K562 (cell line): ENCODE measurements at regions not wholly inside any gene's neighbourhood (a gene's known extent, or its start where the extent isn't known, plus 50 kb on each side); places are given as distances from the start of the nearest gene placed in this dataset.

Source experiments
- ATAC-seq: fragments of 200-7000 bp; cut with Tn5 transposase; 3 replicates; pipeline ENCODE4 v1.9.1; 2020; ENCODE audit warnings: moderate library complexity
- BruUV-seq: library from RNA; stranded (reverse); fragments of 400-500 nt; replicated peaks from 2 replicates; lab custom pipeline; 2021; lab: Mats Ljungman, UMichigan
- CTCF ChIA-PET: fragments of 300-600 bp; formaldehyde crosslinking; extraction: SDS; loops from one replicate; lab custom pipeline; 2021; ENCODE audit warnings: low intra/inter-chr PET ratio; lab: Yijun Ruan, JAX
- POLR2A ChIA-PET: fragments of 300-600, 350-650 bp; sonication (Branson Sonifier 250); formaldehyde crosslinking; extraction: SDS; loops from one replicate; lab custom pipeline; 2021; ENCODE audit warnings: antibody characterized with exemption, inconsistent platforms; lab: Yijun Ruan, JAX
- DNase-seq, 4 experiments: peaks; one replicate each; pipeline versions ENCODE4 v3.0.0 to v3.0.0-alpha.2; 2011 to 2018; ENCODE audit warnings: low spot score in 3 of 4, mixed read lengths in 3 of 4; ENCODE audit errors: extremely low read depth in 1 of 4
- FAIRE-seq: peaks from 2 replicates; lab custom pipeline; 2011; peaks lifted over from hg19 to GRCh38; lab: Jason Lieb, UNC
- H2AFZ ChIP-seq: 2 replicates; pipeline ENCODE4 v1.6.0; 2011; ENCODE audit warnings: low read depth, low read length, control low read depth, inconsistent platforms
- H3K27ac ChIP-seq: fragments of 200-600 bp; 3 replicates; pipeline ENCODE4 v1.8.0; 2011; ENCODE audit warnings: low read depth, mild to moderate bottlenecking, control low read depth, inconsistent platforms, low read length, moderate library complexity, mixed read lengths; ENCODE audit errors: extremely low read depth
- H3K27me3 ChIP-seq, 2 experiments: fragments of 300-600 bp in 1 of 2; 2 replicates in 1 of 2; 3 replicates in 1 of 2; pipeline versions ENCODE4 v1.6.0 to v1.8.0; 2011; ENCODE audit warnings: inconsistent platforms in 2 of 2, low read length in 2 of 2, mild to moderate bottlenecking in 1 of 2, mixed read lengths in 1 of 2, moderate library complexity in 1 of 2; ENCODE audit not compliant: control insufficient read depth in 2 of 2, insufficient read depth in 2 of 2
- H3K36me3 ChIP-seq: fragments of 300-600 bp; 3 replicates; pipeline ENCODE4 v1.8.0; 2011; ENCODE audit warnings: mild to moderate bottlenecking, low read length, inconsistent platforms; ENCODE audit not compliant: control insufficient read depth, insufficient read depth
- H3K4me1 ChIP-seq, 2 experiments: fragments of 200-600 bp in 1 of 2; replicated peaks in 1 of 2; 2 replicates in 1 of 2; 3 replicates in 1 of 2; pipeline versions ENCODE4 v1.5.1 to v1.8.0; 2011; ENCODE audit warnings: inconsistent platforms in 2 of 2, low read length in 2 of 2, mild to moderate bottlenecking in 1 of 2, mixed read lengths in 1 of 2, moderate library complexity in 1 of 2; ENCODE audit not compliant: control insufficient read depth in 2 of 2, insufficient read depth in 2 of 2
- H3K4me2 ChIP-seq: 2 replicates; pipeline ENCODE4 v1.6.1; 2011; ENCODE audit warnings: low read length, control low read depth, inconsistent platforms, mixed read lengths; ENCODE audit not compliant: insufficient read depth
- H3K4me3 ChIP-seq: fragments of 200-600 bp; sonication (generic), shearing (Covaris generic); 2 replicates; pipeline ENCODE4 v1.5.1; 2016; ENCODE audit warnings: control low read depth, inconsistent platforms
- H3K79me2 ChIP-seq: fragments of 200-600 bp; 3 replicates; pipeline ENCODE4 v1.8.0; 2011; ENCODE audit warnings: low read length, inconsistent platforms; ENCODE audit not compliant: control insufficient read depth, insufficient read depth
- H3K9ac ChIP-seq, 2 experiments: 2 replicates each; pipeline versions ENCODE4 v1.6.0 to v1.6.1; 2011; ENCODE audit warnings: low read depth in 2 of 2, low read length in 2 of 2, control low read depth in 1 of 2, inconsistent platforms in 1 of 2, mild to moderate bottlenecking in 1 of 2, mixed read lengths in 1 of 2; ENCODE audit not compliant: insufficient read depth in 1 of 2
- H3K9me1 ChIP-seq: one replicate; pipeline ENCODE4 v1.6.0; 2011; ENCODE audit warnings: inconsistent platforms, mild to moderate bottlenecking, low read length, moderate library complexity; ENCODE audit not compliant: control insufficient read depth, insufficient read depth
- H3K9me3 ChIP-seq: replicated peaks from 2 replicates; pipeline ENCODE4 v1.5.1; 2011; ENCODE audit warnings: low read depth, low read length, inconsistent platforms; ENCODE audit not compliant: control insufficient read depth, insufficient read depth
- H4K20me1 ChIP-seq: replicated peaks from 2 replicates; pipeline ENCODE4 v1.6.1; 2011; ENCODE audit warnings: low read length, inconsistent platforms, mixed read lengths; ENCODE audit not compliant: control insufficient read depth, insufficient read depth
- CHCHD3 ChIP-seq: fragments of 250-450 bp; sonication (Bioruptor Pico); IDR thresholded peaks from 2 replicates; pipeline ENCODE4 v2.1.2; 2022; ENCODE audit warnings: mild to moderate bottlenecking
- HLTF ChIP-seq: fragments of 450-650 bp; IDR thresholded peaks from 2 replicates; pipeline ENCODE4 v1.6.1; 2016
- LARP7 ChIP-seq: fragments of 450-650 bp; IDR thresholded peaks from 2 replicates; pipeline ENCODE4 v1.6.1; 2016
- NR2F6 ChIP-seq: fragments of 450-650 bp; formaldehyde crosslinking; IDR thresholded peaks from 2 replicates; pipeline ENCODE4 v1.4.0; 2020; ENCODE audit warnings: mild to moderate bottlenecking
- SP2 ChIP-seq: IDR thresholded peaks from 2 replicates; pipeline ENCODE4 v1.6.1; 2011; ENCODE audit warnings: mild to moderate bottlenecking, low read depth, low read length, moderate library complexity; ENCODE audit not compliant: poor library complexity, severe bottlenecking; ENCODE audit errors: extremely low read depth
- ZNF41 ChIP-seq: fragments of 250-450 bp; sonication (Bioruptor Pico); conservative IDR thresholded peaks from 2 replicates; pipeline ENCODE4 v1.4.0; 2020; ENCODE audit warnings: mild to moderate bottlenecking
- ZNF583 ChIP-seq: fragments of 250-450 bp; sonication (Bioruptor Pico); IDR thresholded peaks from 2 replicates; pipeline ENCODE4 v1.4.0; 2020
- ZNF780A ChIP-seq: fragments of 250-450 bp; sonication (Bioruptor Pico); IDR thresholded peaks from 2 replicates; pipeline ENCODE4 v1.5.0; 2021; ENCODE audit warnings: mild to moderate bottlenecking
- WGBS: fragments of 100-300 bp; shearing (Covaris generic); methylation state at CpG from one replicate; pipeline ENCODE4 v1.1.6; 2016; ENCODE audit warnings: low coverage, mixed read lengths; ENCODE audit not compliant: insufficient coverage; ENCODE audit errors: missing lambda C conversion rate; 5-methylcytosine and 5-hydroxymethylcytosine counted together
- in situ Hi-C: fragments of 300-500 bp; cut with MboI; formaldehyde crosslinking; loops from 4 replicates; pipeline ENCODE4 v1.15.0; 2018; ENCODE audit warnings: inconsistent platforms, mixed read lengths
- intact Hi-C: fragments of 100-400 bp; cut with micrococcal nuclease; formaldehyde crosslinking; loops from 2 replicates; pipeline ENCODE4 v1.14.2; 2022
- TF ChIP-seq, protein P1 (sequence below): fragments of 450-650 bp; formaldehyde crosslinking; IDR thresholded peaks from 2 replicates; pipeline ENCODE4 v1.4.0; 2020; ENCODE audit warnings: mild to moderate bottlenecking, moderate library complexity
- TF ChIP-seq, protein P2 (sequence below): fragments of 450-650 bp; IDR thresholded peaks from 2 replicates; pipeline ENCODE4 v1.6.1; 2016; ENCODE audit warnings: mild to moderate bottlenecking, moderate library complexity

DNA sequence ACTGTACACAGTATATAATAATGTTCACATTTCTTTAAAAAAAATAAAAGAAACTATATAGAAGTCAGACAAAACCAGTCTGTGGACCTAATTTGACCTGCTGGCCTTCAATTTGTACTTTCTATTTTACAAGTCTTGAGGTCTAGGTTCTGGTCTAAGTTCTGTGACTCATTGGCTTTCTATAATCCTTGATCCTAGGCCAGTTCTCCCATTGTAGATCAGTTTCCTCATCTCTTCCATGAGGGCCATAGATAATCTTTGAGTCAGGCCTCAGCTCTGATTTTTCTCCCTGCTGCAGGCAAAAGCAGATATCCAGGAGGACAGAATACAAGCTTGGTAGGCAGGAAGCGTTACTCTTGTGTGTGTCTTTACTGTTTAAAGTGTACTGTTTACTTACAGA lies 603.7 kb upstream of the CAMK1G start:
- Histone ChIP-seq H3K4me3 (no peak overlapping the region), H4K20me1 (no peaks in the 10 kb centered on the region), H3K27me3 (no peaks in the 10 kb centered on the region), H3K27ac (no peak overlapping the region), H3K4me1 (no peaks in the 10 kb centered on the region), H3K9ac (no peak overlapping the region), H3K4me2 (no peak overlapping the region), H2AFZ (no peak overlapping the region), H3K36me3 (no peaks in the 10 kb centered on the region), H3K79me2 (no peaks in the 10 kb centered on the region), H3K9me3 (peaks cover 5% of the 10 kb centered on the region), H3K9me1 (no peaks in the 10 kb centered on the region)
- no peak for DNase-seq
- in situ Hi-C loops = no loop called here
- CTCF ChIA-PET = no interaction called here
- POLR2A ChIA-PET = no interaction called here
- no peak for ATAC-seq
- no TSS peak for BruUV-seq
- intact Hi-C loops = no loop called here
- FAIRE-seq = no peak
- 7% methylated on average over 1 of the region's 1 CpG for WGBS
- no peak for TF ChIP-seq LARP7
- no peak for TF ChIP-seq HLTF
- TF ChIP-seq SP2 = no peak
- no peak for TF ChIP-seq ZNF583 (CRISPR knock-in tag)
- no peak for TF ChIP-seq ZNF780A (CRISPR knock-in tag)
- no peak for TF ChIP-seq CHCHD3 (CRISPR knock-in tag)
- TF ChIP-seq ZNF41 (CRISPR knock-in tag) = no peak
- TF ChIP-seq NR2F6 (CRISPR knock-in tag) = no peak
- TF ChIP-seq, protein P1, sequence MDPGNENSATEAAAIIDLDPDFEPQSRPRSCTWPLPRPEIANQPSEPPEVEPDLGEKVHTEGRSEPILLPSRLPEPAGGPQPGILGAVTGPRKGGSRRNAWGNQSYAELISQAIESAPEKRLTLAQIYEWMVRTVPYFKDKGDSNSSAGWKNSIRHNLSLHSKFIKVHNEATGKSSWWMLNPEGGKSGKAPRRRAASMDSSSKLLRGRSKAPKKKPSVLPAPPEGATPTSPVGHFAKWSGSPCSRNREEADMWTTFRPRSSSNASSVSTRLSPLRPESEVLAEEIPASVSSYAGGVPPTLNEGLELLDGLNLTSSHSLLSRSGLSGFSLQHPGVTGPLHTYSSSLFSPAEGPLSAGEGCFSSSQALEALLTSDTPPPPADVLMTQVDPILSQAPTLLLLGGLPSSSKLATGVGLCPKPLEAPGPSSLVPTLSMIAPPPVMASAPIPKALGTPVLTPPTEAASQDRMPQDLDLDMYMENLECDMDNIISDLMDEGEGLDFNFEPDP = no peak
- TF ChIP-seq, protein P2, sequence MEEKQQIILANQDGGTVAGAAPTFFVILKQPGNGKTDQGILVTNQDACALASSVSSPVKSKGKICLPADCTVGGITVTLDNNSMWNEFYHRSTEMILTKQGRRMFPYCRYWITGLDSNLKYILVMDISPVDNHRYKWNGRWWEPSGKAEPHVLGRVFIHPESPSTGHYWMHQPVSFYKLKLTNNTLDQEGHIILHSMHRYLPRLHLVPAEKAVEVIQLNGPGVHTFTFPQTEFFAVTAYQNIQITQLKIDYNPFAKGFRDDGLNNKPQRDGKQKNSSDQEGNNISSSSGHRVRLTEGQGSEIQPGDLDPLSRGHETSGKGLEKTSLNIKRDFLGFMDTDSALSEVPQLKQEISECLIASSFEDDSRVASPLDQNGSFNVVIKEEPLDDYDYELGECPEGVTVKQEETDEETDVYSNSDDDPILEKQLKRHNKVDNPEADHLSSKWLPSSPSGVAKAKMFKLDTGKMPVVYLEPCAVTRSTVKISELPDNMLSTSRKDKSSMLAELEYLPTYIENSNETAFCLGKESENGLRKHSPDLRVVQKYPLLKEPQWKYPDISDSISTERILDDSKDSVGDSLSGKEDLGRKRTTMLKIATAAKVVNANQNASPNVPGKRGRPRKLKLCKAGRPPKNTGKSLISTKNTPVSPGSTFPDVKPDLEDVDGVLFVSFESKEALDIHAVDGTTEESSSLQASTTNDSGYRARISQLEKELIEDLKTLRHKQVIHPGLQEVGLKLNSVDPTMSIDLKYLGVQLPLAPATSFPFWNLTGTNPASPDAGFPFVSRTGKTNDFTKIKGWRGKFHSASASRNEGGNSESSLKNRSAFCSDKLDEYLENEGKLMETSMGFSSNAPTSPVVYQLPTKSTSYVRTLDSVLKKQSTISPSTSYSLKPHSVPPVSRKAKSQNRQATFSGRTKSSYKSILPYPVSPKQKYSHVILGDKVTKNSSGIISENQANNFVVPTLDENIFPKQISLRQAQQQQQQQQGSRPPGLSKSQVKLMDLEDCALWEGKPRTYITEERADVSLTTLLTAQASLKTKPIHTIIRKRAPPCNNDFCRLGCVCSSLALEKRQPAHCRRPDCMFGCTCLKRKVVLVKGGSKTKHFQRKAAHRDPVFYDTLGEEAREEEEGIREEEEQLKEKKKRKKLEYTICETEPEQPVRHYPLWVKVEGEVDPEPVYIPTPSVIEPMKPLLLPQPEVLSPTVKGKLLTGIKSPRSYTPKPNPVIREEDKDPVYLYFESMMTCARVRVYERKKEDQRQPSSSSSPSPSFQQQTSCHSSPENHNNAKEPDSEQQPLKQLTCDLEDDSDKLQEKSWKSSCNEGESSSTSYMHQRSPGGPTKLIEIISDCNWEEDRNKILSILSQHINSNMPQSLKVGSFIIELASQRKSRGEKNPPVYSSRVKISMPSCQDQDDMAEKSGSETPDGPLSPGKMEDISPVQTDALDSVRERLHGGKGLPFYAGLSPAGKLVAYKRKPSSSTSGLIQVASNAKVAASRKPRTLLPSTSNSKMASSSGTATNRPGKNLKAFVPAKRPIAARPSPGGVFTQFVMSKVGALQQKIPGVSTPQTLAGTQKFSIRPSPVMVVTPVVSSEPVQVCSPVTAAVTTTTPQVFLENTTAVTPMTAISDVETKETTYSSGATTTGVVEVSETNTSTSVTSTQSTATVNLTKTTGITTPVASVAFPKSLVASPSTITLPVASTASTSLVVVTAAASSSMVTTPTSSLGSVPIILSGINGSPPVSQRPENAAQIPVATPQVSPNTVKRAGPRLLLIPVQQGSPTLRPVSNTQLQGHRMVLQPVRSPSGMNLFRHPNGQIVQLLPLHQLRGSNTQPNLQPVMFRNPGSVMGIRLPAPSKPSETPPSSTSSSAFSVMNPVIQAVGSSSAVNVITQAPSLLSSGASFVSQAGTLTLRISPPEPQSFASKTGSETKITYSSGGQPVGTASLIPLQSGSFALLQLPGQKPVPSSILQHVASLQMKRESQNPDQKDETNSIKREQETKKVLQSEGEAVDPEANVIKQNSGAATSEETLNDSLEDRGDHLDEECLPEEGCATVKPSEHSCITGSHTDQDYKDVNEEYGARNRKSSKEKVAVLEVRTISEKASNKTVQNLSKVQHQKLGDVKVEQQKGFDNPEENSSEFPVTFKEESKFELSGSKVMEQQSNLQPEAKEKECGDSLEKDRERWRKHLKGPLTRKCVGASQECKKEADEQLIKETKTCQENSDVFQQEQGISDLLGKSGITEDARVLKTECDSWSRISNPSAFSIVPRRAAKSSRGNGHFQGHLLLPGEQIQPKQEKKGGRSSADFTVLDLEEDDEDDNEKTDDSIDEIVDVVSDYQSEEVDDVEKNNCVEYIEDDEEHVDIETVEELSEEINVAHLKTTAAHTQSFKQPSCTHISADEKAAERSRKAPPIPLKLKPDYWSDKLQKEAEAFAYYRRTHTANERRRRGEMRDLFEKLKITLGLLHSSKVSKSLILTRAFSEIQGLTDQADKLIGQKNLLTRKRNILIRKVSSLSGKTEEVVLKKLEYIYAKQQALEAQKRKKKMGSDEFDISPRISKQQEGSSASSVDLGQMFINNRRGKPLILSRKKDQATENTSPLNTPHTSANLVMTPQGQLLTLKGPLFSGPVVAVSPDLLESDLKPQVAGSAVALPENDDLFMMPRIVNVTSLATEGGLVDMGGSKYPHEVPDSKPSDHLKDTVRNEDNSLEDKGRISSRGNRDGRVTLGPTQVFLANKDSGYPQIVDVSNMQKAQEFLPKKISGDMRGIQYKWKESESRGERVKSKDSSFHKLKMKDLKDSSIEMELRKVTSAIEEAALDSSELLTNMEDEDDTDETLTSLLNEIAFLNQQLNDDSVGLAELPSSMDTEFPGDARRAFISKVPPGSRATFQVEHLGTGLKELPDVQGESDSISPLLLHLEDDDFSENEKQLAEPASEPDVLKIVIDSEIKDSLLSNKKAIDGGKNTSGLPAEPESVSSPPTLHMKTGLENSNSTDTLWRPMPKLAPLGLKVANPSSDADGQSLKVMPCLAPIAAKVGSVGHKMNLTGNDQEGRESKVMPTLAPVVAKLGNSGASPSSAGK = no peak
